ENCODE measurements at regions not wholly inside any gene's neighbourhood (a gene's known extent, or its start where the extent isn't known, plus 50 kb on each side); places are given as distances from the start of the nearest gene placed in this dataset.
"Not testable (repeated sequence)": the region's sequence is repeated elsewhere in the genome, so short reads cannot be mapped to it uniquely, and the experiment has no call there.

DNA sequence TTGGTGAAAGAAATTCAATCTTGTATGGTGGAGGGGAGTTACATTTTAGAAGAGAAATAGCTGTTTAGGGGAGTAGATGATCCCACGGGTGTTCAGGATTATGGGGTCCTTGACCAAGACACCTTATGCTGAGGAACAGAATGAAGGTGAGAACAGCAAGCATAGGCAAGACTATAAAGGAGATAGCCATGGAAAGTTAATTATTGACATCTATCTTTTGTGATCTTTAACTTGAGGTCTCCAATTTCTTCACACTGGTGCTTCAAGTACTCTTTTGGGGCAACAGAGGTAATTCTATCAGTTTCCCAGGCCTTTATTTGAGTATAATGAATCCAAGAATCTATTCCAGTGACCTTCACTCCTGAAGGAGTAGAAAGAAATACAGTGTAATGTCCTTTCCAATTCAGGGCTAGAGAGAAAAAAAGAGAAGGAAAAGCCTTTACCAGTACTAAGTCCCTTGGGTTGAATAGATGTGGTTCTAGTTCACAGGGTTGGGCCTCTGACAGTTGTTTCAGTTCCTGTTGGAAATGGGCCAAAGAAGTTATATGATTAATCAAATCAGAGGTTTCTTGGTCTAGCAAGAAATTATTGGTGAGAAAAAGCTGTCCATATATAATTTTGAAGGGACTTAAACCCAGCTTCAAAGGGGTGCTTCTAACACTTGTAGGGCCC, 2104.1 kb upstream of the ACO1 start:
- DNase-seq = no peak

GRCh38 chr9:30289435-30289834, 2095.0 kb upstream of the ACO1 start:
- no peak for DNase-seq

DNA sequence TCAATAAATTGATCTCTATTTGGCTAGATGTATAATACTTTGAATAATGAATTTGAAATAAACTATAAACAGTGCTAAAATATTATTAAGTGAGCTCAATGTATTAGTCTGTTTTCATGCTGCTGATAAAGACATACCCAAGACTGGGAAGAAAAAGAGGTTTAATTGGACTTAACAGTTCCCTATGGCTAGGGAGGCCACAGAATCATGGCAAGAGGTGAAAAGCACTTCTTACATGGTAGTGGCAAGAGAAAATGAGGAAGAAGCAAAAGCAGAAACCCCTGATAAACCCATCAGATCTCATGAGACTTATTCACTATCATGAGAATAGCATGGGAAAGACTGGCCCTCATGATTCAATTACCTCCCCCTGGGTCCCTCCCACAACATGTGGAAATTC, 2092.4 kb upstream of the ACO1 start:
- DNase-seq = not testable (repeated sequence)

DNA sequence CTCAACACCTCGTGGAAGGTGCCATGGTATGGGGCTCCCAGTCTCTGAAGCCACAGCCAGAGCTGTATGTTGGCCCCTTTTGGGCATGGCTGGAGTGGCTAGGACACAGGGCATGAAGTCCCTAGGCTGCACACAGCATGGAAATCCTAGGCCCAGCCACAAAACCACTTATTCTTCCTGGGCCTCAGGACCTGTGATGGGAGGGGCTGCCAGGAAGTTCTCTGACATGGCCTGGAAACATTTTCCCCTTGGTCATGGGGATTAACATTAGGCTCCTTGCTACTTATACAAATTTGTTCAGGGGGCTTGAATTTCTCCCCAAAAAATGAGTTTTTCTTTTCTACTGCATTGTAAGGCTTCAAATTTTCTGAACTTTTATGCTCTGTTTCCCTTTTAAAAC, 2091.2 kb upstream of the ACO1 start:
- no peak for DNase-seq

- no peak for DNase-seq
Observed at GRCh38 chr9:30299126-30299780, 2085.2 kb upstream of the ACO1 start.

GRCh38 chr9:30301271-30301963, 2083.0 kb upstream of the ACO1 start:
- no peak for DNase-seq

GRCh38 chr9:30310711-30311110, 2073.7 kb upstream of the ACO1 start:
- DNase-seq = no peak

GRCh38 chr9:30329431-30329830, 2055.0 kb upstream of the ACO1 start:
- DNase-seq = no peak

GRCh38 chr9:30348904-30349303, 2035.5 kb upstream of the ACO1 start:
- DNase-seq = no peak

DNA sequence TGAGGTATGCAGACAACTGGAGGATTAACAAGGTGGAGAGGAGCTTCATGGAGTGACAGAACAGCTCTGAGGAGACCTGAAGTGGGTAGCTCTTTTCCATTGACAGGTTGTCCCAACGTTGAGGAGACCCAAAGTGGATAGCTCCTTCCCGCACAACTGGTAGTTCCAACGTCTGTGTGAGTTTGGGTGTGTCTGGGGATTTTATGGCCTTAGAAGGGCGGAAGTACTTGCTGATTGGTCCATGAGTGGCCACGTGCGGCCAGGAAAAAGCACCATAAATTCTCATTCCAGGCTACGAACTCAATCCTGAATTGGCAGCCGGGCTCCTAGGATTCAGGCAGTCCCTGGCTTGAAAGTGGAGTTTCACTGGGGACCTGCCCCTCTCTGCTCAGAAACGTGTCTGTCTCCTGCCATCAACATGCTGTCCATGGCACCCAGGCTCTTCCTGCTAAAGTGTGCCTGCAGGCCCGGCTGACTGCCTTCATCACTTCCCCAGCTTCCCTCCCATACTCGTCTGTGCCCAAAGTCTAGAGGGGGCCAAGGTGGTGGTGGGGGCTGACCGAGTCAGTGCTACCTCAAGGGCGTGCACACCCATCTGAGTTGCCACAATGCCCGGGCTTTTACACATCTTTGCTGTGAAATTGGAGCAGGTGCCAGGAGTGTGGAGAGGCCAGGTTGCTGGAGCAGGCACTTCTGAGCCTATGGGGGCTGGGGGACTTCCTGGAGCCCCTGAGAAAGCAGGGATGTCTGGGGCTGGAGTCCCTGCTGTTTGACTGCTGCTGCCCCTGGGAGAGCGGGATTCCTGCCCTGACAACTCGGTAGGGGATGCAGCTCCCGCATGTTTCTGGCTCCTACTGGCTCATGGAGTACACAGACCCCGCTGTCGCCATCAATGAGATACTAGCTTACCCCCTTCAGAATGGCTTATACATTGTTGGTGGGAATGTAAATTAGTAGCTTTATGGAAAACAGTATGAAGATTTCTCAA, 2034.6 kb upstream of the ACO1 start:
- no peak for DNase-seq

DNA sequence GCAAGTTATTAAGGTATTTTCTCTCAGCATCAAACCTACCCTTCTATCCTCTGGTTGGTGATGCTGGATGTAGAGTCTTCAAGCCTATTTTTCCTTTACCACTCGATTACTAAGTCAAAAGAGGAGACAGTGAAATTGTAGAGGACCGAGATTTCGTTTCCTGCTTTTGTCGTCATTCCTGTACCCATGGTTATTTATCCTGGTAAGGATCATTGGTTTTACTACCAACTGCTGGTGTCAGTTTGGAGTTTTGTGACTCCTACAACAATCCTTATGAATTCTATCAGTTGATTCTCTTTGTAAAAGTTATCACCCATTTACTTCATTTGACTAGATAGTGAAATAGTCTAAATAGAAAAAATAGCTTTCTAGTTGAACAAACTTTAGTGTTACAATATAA, 2028.2 kb upstream of the ACO1 start:
- DNase-seq = no peak

GRCh38 chr9:30362373-30362772, 2022.1 kb upstream of the ACO1 start:
- no peak for DNase-seq

GRCh38 chr9:30366140-30366539, 2018.3 kb upstream of the ACO1 start:
- not testable (repeated sequence) for DNase-seq

GRCh38 chr9:30382271-30382670, 2002.2 kb upstream of the ACO1 start:
- DNase-seq = no peak

- no peak for DNase-seq
Observed at GRCh38 chr9:30410273-30410672, 1974.2 kb upstream of the ACO1 start.

DNA sequence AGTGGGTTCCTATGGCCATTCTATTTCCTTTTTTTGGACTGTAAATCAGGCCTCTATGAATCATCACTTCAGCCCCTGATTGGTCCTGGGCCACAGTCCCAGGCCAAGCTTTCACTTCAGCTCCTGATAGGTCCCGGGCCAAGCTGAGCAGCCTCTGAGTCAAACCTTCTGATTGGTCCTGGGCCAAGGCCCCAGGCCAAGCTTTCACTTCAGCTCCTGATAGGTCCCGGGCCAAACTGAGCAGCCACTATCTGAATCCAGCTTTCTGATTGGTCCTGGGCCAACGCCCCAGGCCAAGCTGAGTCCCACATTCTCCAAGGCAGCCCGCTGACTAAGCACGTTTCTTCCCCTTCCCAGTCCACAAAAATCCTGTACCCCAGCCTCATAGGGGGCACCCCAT, 1972.9 kb upstream of the ACO1 start:
- no peak for DNase-seq

DNA sequence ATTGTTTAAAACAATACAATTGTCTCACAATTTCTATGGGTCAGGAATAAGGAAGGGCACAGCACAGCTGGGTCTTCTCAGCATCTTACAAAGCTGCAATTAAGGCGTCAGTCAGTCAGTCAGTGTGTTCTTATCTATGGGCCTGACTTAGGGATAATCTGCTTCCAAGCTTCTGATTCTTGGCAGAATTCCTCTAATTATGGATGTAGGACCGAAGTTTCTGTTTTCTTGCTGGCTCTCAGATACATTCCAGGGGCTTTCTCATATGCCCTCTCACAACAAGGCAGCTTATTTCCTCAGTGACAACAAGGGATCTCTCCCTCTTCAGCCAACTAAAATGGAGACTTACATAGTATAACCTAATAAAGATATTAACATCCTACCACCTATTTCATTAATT, 1925.3 kb upstream of the ACO1 start:
- DNase-seq = no peak

DNA sequence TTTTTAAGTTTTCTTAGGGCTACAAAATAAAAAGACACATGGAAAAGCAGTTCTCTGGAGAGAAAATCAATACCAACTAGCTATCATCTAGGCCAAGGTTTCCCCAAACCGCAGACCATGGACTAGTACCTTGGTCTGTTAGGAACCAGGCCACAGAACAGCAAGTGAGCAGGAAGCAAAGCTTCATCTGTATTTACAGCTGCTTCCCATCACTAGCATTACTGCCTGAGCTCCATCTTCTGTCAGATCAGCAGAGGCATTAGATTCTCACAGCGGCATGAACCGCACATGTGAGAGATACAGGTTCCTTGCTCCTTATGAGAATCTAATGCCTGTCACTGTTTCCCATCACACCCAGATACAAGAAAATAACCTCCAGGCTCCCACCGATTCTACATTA, 1907.6 kb upstream of the ACO1 start:
- DNase-seq = peak; percentile 3

DNA sequence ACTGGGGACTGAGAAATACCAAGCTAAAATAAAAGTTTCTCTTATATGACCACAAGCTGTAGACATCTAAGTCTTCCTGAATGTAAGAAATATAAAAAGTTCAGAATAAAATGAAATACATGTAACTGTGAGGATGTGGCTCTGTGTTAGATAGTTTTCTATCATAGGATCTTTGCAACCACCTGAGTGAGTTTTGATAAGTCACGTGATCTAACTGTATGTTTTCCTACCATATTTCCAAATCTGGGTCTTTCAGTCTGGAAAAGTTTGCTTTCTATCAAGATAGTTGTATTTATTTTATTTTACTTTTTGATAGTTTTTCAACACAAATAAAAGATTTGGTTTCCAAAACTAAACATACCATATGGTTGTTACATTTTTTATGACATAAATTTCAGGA, 1905.8 kb upstream of the ACO1 start:
- DNase-seq = no peak

DNA sequence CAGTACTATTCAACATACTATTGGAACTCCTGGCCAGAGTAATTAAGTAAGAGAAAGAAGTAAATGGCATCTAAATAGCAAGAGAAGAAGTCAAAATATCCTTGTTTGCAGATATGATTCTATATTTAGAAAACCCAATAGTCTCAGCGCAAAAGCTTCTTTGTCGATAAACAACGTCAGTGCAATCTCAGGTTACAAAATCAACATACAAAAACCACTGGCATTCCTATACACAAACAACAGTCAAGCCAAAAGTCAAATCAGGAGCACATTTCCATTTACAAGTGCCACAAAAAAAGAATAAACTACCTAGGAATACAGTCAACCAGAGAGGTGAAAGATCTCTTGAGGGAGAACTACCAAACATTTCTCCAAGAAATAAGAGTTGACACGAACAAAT, 1901.9 kb upstream of the ACO1 start:
- no peak for DNase-seq

- DNase-seq = no peak
Observed at GRCh38 chr9:30484690-30485089, 1899.8 kb upstream of the ACO1 start.

- peak; percentile 57 for DNase-seq
Observed at GRCh38 chr9:30504502-30504905, 1879.9 kb upstream of the ACO1 start.

- no peak for DNase-seq
Observed at GRCh38 chr9:30505311-30505710, 1879.1 kb upstream of the ACO1 start.

Measured in eye (tissue), 1 donor.